DOHH2 (cell line): ENCODE measurements at regions not wholly inside any gene's neighbourhood (a gene's known extent, or its start where the extent isn't known, plus 50 kb on each side); places are given as distances from the start of the nearest gene placed in this dataset.

Experiments
- H3F3A ChIP-seq: fragments of 200-600 bp; sonication (generic), shearing (Covaris generic); 2 replicates; pipeline ENCODE4 v1.6.0; 2016; ENCODE audit warnings: antibody characterized with exemption, mild to moderate bottlenecking; ENCODE audit not compliant: control insufficient read depth, insufficient read depth
- H3K27ac ChIP-seq: fragments of 200-600 bp; sonication (generic); 2 replicates; pipeline ENCODE4 v1.5.1; 2014; ENCODE audit warnings: low read depth, mild to moderate bottlenecking, low read length, moderate library complexity
- H3K27me3 ChIP-seq: fragments of 200-600 bp; sonication (generic); 2 replicates; pipeline ENCODE4 v1.6.1; 2014; ENCODE audit warnings: mild to moderate bottlenecking, low read length, mixed read lengths; ENCODE audit not compliant: control insufficient read depth
- H3K36me3 ChIP-seq: fragments of 200-600 bp; sonication (generic); 2 replicates; pipeline ENCODE4 v1.6.1; 2014; ENCODE audit warnings: mild to moderate bottlenecking, low read length, moderate library complexity, mixed read lengths; ENCODE audit not compliant: control insufficient read depth
- H3K4me1 ChIP-seq: fragments of 200-600 bp; sonication (generic); 2 replicates; pipeline ENCODE4 v1.6.1; 2014; ENCODE audit warnings: mild to moderate bottlenecking, low read length, mixed read lengths; ENCODE audit not compliant: control insufficient read depth
- H3K4me2 ChIP-seq: fragments of 200-600 bp; sonication (generic); 2 replicates; pipeline ENCODE4 v1.6.0; 2014; ENCODE audit warnings: mild to moderate bottlenecking, low read length, moderate library complexity
- H3K4me3 ChIP-seq: fragments of 200-600 bp; sonication (generic); 2 replicates; pipeline ENCODE4 v1.5.1; 2014; ENCODE audit warnings: mild to moderate bottlenecking, low read length, mixed read lengths
- H3K79me2 ChIP-seq: fragments of 200-600 bp; sonication (generic); 2 replicates; pipeline ENCODE4 v1.6.1; 2014; ENCODE audit warnings: mild to moderate bottlenecking, low read length, mixed read lengths; ENCODE audit not compliant: control insufficient read depth
- H3K9me2 ChIP-seq: fragments of 200-600 bp; sonication (generic); replicated peaks from 2 replicates; pipeline ENCODE4 v1.6.1; 2014; ENCODE audit warnings: mild to moderate bottlenecking, low read length, mixed read lengths; ENCODE audit not compliant: control insufficient read depth
- H3K9me3 ChIP-seq: fragments of 200-600 bp; sonication (generic); 2 replicates; pipeline ENCODE4 v1.6.1; 2014; ENCODE audit warnings: antibody characterized with exemption, low read length, mixed read lengths; ENCODE audit not compliant: control insufficient read depth, insufficient read depth
- H4K20me1 ChIP-seq: fragments of 200-600 bp; sonication (generic); 2 replicates; pipeline ENCODE4 v1.6.0; 2014; ENCODE audit warnings: low read depth, mild to moderate bottlenecking, antibody characterized with exemption, low read length, moderate library complexity; ENCODE audit not compliant: control insufficient read depth, insufficient read depth
- CTCF ChIP-seq: fragments of 200-600 bp; sonication (generic); IDR thresholded peaks from one replicate; pipeline ENCODE4 v1.5.1; 2014; ENCODE audit warnings: antibody characterized with exemption, mild to moderate bottlenecking, low read depth, low read length; ENCODE audit not compliant: poor library complexity, severe bottlenecking
- EZH2phosphoT487 ChIP-seq: fragments of 200-600 bp; sonication (generic); IDR thresholded peaks from 2 replicates; pipeline ENCODE4 v1.6.1; 2017; ENCODE audit warnings: borderline replicate concordance, mild to moderate bottlenecking, antibody characterized with exemption, low read length, moderate library complexity, mixed read lengths

GRCh38 chr11:104238916-104239315 is 75.0 kb upstream of the PDGFD start:
- Histone ChIP-seq H3K27ac (no peak overlapping the region), H4K20me1 (no peaks in the 10 kb centered on the region), H3K36me3 (no peaks in the 10 kb centered on the region), H3K27me3 (no peaks in the 10 kb centered on the region), H3K4me2 (no peak overlapping the region), H3K79me2 (no peaks in the 10 kb centered on the region), H3K9me2 (no peaks in the 10 kb centered on the region), H3K4me1 (no peaks in the 10 kb centered on the region), H3F3A (no peaks in the 10 kb centered on the region), H3K9me3 (no peaks in the 10 kb centered on the region), H3K4me3 (no peak overlapping the region)
- TF ChIP-seq CTCF (no peak), EZH2phosphoT487 (no peak)

- peaks cover 4% of the 10 kb centered on the region; the same call in 1 of the 2 replicates for H3F3A ChIP-seq
- H3K9me3 ChIP-seq = no peaks in the 10 kb centered on the region
- H3K4me1 ChIP-seq = peaks cover 27% of the 10 kb centered on the region
- H4K20me1 ChIP-seq = no peaks in the 10 kb centered on the region
- no peaks in the 10 kb centered on the region for H3K27me3 ChIP-seq
- no peaks in the 10 kb centered on the region for H3K9me2 ChIP-seq
- no peaks in the 10 kb centered on the region for H3K36me3 ChIP-seq
- TF ChIP-seq EZH2phosphoT487 (no peak), CTCF (no peak)
- no peak overlapping the region for H3K4me3 ChIP-seq
- no peaks in the 10 kb centered on the region for H3K79me2 ChIP-seq
- no peak overlapping the region for H3K27ac ChIP-seq
- H3K4me2 ChIP-seq = no peak overlapping the region
These were observed 61.1 kb upstream of the PDGFD start for GRCh38 chr11:104225047-104225446.

GRCh38 chr11:104222464-104222863 is 58.5 kb upstream of the PDGFD start:
- H3K4me3 ChIP-seq = peak overlapping the region; percentile 50
- H3K79me2 ChIP-seq = no peaks in the 10 kb centered on the region
- no peaks in the 10 kb centered on the region for H3K27me3 ChIP-seq
- no peaks in the 10 kb centered on the region for H4K20me1 ChIP-seq
- H3K9me3 ChIP-seq = no peaks in the 10 kb centered on the region
- H3K4me2 ChIP-seq = peak overlapping the region; percentile 54
- peak overlapping the region; percentile 79 for H3K27ac ChIP-seq
- H3F3A ChIP-seq = peaks cover 4% of the 10 kb centered on the region; the same call in 1 of the 2 replicates
- no peak for TF ChIP-seq EZH2phosphoT487
- no peaks in the 10 kb centered on the region for H3K9me2 ChIP-seq
- H3K36me3 ChIP-seq = no peaks in the 10 kb centered on the region
- peaks cover 29% of the 10 kb centered on the region for H3K4me1 ChIP-seq

- peak overlapping the region; percentile 54 for H3K4me2 ChIP-seq
- no peak for TF ChIP-seq CTCF
- TF ChIP-seq EZH2phosphoT487 = no peak
- no peaks in the 10 kb centered on the region for H3K36me3 ChIP-seq
- H4K20me1 ChIP-seq = no peaks in the 10 kb centered on the region
- peaks cover 29% of the 10 kb centered on the region for H3K4me1 ChIP-seq
- H3K9me3 ChIP-seq = no peaks in the 10 kb centered on the region
- no peaks in the 10 kb centered on the region for H3K79me2 ChIP-seq
- H3K9me2 ChIP-seq = no peaks in the 10 kb centered on the region
- no peaks in the 10 kb centered on the region for H3K27me3 ChIP-seq
- peak overlapping the region; percentile 79 for H3K27ac ChIP-seq
- H3F3A ChIP-seq = peaks cover 4% of the 10 kb centered on the region; the same call in 1 of the 2 replicates
- H3K4me3 ChIP-seq = peak overlapping the region; percentile 50
These were observed 57.5 kb upstream of the PDGFD start for GRCh38 chr11:104221455-104221854.
